K562 (cell line): ENCODE measurements at regions not wholly inside any gene's neighbourhood (a gene's known extent, or its start where the extent isn't known, plus 50 kb on each side); places are given as distances from the start of the nearest gene placed in this dataset.

Experiments used
- ESRRA ChIP-seq: fragments of 450-650 bp; IDR thresholded peaks from 2 replicates; pipeline ENCODE4 v1.6.1; 2014; ENCODE audit warnings: low read depth, mild to moderate bottlenecking, moderate library complexity, borderline replicate concordance
- HDAC6 ChIP-seq: IDR thresholded peaks from 2 replicates; pipeline ENCODE4 v1.6.1; 2012; ENCODE audit warnings: low read depth, mild to moderate bottlenecking, control low read depth, inconsistent platforms, low read length, moderate library complexity
- TF ChIP-seq, protein P1 (sequence below): sonication (generic); formaldehyde crosslinking; IDR thresholded peaks from 2 replicates; pipeline ENCODE4 v1.8.1; 2022; ENCODE audit warnings: missing genetic modification reagents
- TF ChIP-seq, protein P2 (sequence below): sonication (generic); formaldehyde crosslinking; IDR thresholded peaks from 2 replicates; pipeline ENCODE4 v1.9.0; 2022; ENCODE audit warnings: mild to moderate bottlenecking, missing genetic modification reagents

DNA sequence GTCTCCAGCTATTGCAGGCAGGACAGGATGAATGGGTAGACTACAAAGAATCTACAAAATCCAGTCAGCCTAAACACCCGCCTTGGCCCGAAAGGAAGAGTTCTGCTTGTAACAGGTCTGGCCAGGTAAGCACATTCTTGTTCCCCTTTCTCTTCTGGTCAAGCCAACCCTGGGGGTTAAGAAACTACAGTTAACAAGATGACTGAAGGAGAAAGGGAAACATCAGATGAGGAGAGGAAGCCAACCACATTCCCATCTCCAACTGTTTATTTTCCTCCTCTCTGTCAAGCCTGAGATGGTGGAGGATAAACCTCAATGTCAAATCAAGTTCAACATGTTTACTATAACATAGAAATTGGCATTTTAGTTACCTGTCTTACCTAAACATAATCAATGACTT lies 198.9 kb downstream of the IPMK start:
- no peak for TF ChIP-seq HDAC6
- no peak for TF ChIP-seq ESRRA
- TF ChIP-seq, protein P1, sequence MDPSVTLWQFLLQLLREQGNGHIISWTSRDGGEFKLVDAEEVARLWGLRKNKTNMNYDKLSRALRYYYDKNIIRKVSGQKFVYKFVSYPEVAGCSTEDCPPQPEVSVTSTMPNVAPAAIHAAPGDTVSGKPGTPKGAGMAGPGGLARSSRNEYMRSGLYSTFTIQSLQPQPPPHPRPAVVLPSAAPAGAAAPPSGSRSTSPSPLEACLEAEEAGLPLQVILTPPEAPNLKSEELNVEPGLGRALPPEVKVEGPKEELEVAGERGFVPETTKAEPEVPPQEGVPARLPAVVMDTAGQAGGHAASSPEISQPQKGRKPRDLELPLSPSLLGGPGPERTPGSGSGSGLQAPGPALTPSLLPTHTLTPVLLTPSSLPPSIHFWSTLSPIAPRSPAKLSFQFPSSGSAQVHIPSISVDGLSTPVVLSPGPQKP (CRISPR knock-in tag), result no peak
- TF ChIP-seq, protein P2, sequence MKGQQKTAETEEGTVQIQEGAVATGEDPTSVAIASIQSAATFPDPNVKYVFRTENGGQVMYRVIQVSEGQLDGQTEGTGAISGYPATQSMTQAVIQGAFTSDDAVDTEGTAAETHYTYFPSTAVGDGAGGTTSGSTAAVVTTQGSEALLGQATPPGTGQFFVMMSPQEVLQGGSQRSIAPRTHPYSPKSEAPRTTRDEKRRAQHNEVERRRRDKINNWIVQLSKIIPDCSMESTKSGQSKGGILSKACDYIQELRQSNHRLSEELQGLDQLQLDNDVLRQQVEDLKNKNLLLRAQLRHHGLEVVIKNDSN (CRISPR knock-in tag), result no peak
